ENCODE measurements at regions not wholly inside any gene's neighbourhood (a gene's known extent, or its start where the extent isn't known, plus 50 kb on each side); places are given as distances from the start of the nearest gene placed in this dataset.
"Not testable (repeated sequence)": the region's sequence is repeated elsewhere in the genome, so short reads cannot be mapped to it uniquely, and the experiment has no call there.

GRCh38 chr6:78665819-78666218, 201.5 kb upstream of the IRAK1BP1 start:
- TF ChIP-seq CTCF, POLR2A (IDR thresholded peaks at IDR 0.05): not testable (repeated sequence)

Data from breast epithelium (tissue), 3 donors.